Activated CD8-positive, alpha-beta memory T cell treated with anti-CD3 and anti-CD28 coated beads, Interleukin-2, amount 50 U/mL, for 1 hour (primary cell): ENCODE measurements at regions not wholly inside any gene's neighbourhood (a gene's known extent, or its start where the extent isn't known, plus 50 kb on each side); places are given as distances from the start of the nearest gene placed in this dataset.
"Not testable (repeated sequence)": the region's sequence is repeated elsewhere in the genome, so short reads cannot be mapped to it uniquely, and the experiment has no call there.

ENCODE experiments used
- DNase-seq: peaks from one replicate; pipeline ENCODE4 v3.0.0-alpha.2; 2020; ENCODE audit errors: extremely low read depth

DNA sequence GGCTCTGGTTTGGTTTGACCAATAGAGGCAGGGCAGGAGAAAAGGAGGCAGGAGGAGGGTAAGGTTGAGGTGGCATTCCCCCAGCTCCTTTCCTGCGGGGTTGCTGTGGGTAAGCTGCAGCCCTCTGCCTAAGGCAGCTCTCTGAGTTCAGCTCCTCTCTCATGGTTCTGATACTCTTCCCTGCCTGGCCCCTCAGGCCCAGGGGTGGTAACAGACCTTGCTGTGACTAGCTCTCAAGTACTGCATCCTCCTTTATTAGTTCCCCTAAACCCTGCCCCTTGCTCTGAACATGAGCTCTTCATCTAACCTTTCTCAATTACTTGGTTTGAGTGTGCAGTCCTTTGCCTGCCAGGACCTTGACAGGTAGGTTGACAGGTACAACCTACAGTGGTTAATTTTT is 205.5 kb downstream of the SLC4A3 start:
- no peak for DNase-seq

DNA sequence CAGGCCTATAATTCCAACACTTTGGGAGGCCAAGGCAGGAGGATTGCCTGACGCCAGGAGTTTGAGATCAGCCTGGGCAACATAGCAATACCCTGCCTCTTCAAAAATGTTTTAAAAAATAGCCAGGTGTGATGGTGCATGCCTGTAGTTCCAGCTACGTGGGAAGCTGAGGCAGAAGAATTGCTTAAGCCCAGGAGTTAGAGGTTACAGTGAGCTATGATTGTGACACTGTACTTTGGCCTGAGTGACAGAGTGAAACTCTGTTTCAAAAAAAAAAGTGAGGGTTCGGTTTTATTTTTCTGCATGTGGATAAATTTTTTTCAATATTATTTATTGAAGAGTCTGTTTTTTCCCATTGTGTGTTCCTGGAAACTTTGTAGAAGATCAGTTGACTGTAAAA is 208.1 kb downstream of the SLC4A3 start:
- DNase-seq: no peak

DNA sequence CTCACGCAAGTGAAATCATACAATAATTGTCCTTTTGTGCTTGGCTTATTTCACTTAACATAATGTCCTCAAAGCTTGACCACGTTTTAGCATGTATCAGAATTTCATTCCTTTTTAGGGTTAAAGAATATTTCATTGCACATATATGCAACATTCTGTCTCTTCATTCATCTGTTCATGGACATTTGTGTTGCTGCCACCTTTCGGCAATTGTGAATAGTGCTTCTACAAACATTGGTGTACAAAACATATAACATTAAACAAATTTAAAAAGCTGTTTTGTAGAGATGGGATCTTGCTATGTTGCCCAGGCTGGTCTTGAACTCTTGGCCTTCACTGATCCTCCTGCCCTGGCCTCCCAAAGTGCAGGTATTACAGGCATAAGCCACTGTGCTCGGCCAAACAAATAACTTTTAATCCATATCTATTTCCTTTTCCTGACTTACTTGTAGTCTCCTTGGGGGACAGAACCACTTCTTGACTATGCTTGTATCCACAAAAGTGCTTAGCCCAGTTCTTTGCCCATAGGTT is 209.3 kb downstream of the SLC4A3 start:
- DNase-seq: no peak

DNA sequence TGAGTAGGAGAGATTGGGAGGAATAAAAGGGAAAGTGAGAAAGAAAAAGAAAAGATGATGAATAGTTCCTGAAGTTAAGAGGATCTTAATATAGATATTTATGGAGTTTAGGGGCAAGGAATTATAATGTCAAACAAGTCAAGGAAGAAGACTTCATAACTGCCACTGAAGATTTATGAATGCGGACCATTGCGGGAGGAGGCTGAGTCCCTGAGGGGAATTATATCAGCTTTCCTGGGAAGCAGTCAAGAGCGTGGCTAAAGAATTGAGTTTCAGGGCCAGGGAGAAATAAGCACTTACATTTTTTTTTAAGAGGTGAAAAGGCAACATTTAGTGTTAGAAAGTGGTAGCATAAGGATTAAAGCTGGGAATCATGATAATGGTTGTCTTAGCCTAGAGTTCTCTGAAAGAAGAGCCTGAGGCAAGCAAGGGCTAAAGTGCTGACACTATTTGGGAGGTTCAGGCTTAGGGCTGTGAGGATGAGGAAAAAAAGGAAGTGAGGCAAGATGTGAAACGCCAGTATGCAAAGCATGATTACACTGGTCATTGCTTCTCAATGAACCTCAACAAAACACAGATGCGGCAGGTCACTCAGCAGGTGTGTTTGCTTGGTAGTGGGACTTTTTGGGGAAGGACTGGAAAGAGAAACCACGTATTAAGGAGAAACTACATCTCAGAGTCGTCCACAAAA is 217.1 kb downstream of the SLC4A3 start:
- no peak for DNase-seq

DNA sequence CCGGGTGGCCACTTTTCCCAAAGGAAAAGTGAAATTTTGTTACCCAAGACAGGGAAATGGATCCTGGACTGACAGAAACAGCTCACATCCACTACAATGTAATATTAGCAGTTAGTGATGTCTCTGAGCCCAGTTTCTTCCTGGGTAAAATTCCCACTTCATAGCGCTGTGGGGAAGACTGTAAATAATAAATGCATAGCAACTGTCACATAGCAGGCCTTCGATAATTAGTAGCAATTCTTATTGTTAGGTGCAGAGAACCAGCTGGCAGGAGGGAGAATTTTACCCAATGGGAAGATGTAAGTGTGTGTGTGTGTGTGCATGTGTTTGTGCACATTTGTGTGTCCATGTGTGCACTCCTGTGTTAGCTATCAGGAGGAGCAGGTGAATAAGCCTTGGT is 221.5 kb downstream of the SLC4A3 start:
- no peak for DNase-seq

DNA sequence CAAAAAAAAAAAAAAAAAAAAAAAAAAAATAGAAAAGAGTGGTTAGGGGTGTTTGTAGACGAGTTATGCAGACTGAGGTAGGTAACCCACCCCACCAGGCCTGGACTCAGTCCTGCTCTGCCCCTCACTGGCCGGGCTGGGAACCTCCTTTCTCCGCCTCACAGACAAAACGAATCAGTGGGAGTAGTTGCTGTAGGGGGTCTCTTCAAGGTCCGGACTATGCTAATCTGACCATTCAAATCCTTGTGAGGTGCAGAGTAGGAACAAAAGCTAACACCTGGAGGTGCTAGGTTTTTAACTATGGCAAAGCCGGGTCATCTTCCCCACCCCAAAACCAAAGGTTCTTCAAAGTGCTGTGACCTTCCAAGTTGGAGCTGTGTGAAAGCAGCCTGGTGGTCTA is 223.7 kb downstream of the SLC4A3 start:
- no peak for DNase-seq

DNA sequence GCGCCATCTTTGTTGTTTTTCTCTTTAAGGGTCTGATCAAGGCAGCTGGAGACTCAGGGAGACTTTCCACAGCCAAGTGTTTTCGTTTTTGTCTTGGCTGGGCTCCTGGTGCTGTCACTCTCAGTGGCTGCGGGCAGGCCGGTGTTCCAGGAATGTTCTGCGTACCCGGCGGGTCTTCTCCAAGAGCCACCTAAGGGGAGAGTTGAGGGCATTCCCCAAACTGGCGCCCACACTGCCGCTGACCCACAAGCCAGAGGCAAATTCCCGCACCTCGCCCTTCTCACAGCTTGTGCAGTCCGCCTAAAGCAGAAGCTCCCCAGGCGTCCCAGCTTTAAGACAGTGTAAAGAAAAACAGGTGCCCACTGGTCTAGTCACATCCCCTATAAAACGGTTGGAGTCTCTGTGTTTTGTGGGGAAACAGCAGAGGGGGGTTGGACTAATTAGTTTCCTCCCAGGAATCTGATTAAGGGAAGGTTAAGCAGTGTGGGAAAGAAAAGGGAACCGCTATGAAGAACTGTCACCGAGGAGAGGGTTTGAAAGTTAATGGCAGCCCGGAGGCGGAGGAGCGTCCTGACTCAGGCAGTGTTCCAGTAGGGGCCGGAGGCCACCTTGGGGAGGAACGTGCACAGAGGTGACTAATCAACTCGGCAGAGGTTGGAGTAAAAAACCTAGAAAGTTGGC is 224.5 kb downstream of the SLC4A3 start:
- DNase-seq: no peak

DNA sequence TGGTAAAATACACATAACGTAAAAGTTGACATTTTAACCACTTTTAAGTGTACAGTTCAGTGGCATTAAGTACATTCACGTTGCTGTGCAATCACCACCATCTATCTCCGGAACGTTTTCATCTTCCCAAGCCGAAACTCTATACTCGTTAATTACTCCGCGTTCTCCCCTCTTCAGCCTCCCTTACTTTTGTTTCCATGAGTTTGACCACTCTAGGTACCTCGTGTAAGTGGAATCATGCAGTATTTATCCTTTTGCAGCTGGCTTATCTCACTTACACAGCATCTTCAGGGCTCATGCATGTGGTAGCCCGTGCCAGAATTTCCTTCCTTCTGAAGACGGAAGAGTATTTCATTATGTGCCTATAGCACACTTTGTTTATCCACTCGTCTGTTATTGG is 225.2 kb downstream of the SLC4A3 start:
- no peak for DNase-seq

DNA sequence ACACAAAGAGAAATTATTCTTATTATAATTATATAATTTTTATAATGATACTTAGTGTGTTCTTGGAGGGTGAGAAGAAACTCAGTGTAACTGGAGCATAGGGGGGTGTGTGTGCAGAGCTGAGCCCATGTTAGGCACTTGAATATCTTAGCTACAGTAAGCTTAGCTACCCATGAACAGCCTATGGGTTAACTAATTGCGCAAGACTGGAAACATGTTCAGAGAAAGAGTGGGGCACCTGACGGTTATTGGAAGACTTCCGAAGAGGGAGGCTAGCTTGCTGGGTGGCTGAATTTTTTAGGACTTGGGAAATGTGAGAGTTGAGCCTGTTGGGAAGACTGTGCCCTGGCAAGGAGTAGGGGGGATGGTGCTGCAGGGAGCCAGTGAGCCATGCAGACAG is 229.2 kb downstream of the SLC4A3 start:
- DNase-seq: no peak

DNA sequence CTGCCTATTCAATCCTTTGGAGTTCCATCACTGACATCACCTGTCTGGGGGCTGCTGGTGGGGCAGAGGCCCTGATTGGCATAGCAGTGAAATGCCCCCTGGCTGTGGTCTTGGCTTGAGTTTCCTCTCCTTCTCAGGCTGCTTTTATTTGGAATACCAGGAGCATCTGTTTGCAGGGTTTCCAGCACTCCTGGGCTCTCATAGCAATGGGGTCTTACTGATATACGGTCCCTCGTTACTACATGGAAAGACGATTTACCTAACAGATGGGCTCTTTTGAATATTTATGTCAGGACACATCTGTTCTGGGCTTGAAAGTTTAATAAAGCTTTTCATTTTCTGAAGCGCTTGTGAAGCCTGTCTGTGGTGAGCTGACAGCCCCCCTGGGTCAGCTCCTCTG is 230.3 kb downstream of the SLC4A3 start:
- no peak for DNase-seq

DNA sequence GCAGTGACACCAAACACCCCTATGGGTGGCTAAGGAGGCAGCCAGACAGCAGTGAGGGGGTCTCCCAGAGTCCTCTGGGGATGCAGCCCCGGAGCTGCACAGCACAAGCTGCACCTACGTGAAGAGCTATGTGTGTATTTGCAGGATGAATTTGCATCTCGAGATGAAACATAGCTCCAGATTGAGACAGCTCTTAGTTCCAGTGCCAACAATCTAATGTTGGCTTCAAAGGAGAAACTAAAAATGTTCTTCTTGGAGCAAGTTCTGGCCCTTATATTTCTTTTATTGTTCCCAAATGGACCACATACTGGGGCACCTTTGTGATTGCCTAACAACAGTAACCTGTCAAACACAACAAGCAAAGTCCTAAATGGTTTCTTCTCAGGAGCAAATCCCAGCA is 233.9 kb downstream of the SLC4A3 start:
- DNase-seq: no peak

DNA sequence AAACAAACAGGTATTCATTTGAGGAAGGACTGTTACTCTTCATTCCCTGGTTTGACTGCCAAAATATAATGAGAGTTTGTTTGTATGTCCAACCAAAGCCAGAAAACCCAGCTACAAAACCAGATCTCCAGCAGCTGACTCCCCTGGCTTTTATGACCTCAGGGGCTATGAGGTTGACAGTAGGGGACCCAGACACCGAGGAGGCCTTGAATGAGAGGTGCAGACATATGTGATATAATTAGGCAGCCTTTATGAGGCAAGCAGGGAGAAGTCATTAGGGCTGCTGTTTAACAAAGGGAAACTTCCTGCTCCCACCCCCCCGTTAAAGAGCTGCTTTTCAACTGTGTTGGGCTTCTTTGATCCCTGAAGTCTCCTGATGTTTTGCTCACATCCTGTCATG is 236.7 kb downstream of the SLC4A3 start:
- no peak for DNase-seq

DNA sequence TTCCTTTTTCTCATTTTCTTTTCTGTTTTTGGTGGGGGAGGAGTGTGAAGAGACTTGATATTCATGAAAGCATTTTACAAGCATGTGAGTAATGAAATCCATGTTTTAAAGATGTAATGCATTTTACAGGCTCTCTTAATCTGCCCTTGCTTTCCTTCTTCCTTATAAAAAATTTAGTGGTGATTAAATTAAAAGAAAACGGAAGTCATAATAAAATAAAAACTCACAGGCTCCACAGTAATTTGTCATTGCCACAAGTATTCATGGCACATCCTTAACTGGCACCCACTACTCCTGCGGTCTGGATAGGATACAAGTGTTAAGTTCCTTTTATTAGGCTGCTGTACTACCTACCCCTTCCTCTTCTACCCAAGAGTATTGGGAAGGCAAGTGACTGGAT is 241.2 kb downstream of the SLC4A3 start:
- no peak for DNase-seq

DNA sequence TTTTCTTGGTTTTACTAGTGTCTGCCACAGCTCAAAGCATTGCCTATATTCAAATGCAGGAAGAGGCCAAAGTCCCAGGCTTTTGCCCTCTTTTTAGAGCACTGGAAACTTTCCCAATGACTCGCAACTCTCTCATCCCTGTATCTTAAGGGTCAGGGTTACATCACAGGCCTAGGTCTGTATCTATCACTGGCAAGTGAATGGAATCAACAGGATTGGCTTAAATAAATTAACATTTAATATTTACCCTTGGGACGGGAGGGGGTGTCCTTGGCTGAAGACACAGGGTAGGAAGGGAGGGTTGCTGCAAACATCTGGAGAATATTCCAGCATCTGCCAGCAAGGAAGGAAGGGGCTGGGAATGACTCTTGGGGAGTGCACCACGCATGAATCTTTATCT is 242.6 kb downstream of the SLC4A3 start:
- no peak for DNase-seq

DNA sequence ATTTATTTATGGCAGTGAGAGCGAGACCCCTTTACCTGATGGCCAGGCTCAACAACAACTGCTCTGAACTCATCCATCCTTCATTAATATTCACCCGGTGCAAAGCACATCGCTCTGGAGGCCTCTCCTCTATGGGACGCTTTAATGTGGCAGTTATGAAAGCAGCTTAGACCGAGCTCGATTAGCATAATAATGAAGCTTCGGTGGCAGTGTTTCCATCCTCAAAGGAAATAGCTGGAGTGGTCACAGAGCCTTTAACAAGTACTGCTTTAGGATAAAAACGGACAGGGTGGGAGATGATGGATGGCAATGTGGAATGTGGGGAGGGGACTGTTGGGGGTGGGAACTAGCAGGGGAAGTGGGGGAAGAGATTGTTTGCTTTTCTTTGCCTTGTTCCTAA is 243.9 kb downstream of the SLC4A3 start:
- DNase-seq: no peak

DNA sequence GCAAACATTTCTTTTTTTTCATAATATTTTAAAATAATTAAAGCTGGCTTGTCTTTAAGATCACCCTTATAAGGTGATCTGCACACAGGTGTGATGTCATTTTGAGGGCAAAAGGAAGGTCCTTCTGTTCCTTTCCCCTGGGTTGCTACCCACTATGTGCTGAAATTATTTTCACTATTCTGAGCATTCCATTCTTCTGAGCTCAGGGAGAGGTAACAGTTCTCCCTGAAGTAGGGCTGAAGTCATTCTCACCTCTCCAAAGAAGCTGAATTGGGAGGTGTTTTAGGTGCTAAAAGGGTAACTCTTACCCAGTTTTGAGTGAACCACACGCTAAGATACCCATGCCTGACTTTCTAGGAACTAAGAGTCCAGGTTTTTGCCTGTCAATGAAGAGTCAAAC is 247.6 kb downstream of the SLC4A3 start:
- no peak for DNase-seq

DNA sequence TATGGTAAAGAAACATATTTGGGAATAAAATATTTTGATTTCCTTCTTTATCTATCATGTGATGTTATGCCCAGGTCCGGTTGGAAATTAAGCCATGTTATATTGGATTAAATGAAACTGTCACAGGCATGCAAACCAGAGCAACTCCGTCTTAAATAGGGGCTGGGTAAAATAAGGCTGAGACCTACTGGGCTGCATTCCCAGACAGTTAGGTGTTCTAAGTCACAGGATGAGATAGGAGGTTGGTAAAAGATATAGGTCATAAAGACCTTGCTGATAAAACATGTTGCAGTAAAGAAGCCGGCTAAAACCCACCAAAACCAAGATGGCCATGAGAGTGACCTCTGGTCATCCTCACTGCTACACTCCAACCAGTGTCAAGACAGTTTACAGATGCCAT is 248.6 kb downstream of the SLC4A3 start:
- not testable (repeated sequence) for DNase-seq

DNA sequence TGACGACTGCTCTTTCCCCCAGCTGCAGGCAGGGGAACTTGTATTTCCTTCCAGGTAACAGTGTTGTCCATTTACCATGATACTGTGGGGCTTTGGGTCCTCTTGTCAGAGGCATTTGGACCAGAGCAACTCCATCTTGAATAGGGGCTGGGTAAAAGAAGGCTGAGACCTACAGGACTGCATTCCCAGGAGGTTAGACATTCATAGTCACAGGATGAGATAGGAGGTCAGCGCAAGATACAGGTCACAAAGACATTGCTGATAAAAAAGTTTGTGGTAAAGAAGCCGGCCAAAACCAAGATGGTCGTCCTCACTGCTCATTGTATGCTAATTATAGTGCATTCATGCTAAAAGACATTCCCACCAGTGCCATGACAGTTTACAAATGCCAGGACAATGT is 249.5 kb downstream of the SLC4A3 start:
- DNase-seq: no peak

DNA sequence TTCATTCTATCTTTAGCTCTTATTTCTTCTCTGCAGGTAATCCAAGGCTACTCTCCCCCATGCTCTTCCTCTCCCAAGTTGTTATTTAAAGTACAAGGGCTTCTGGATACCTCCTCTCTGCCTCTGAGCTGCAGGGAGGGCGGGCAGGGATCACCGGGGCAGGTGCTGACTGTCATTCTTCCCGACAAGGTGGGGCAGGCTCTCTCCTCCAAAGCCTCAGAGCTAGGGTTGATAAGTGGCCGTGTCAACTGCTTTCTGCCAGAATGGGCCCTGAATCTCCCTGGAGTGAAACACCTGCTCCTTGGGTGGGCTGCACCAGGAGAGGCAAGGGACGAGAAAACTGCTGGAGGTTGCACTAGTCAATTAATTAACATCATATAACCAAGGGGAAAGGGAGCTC is 250.3 kb downstream of the SLC4A3 start:
- no peak for DNase-seq

DNA sequence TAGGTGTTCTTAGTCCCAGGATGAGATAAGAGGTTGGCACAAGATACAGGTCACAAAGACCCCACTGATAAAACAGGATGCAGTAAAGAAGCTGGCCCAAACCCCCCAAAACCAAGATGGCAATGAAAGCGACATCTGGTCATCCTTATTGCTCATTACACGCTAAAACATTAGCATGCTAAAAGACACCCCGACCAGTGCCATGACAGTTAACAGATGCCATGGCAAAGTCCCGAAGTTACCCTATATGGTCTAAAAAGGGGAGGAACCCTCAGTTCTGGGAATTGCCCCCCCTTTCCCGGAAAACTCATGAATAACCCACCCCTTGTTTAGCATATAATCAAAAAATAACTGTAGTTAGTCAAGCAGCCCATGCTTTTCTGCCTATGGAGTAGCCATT is 251.1 kb downstream of the SLC4A3 start:
- DNase-seq: no peak

DNA sequence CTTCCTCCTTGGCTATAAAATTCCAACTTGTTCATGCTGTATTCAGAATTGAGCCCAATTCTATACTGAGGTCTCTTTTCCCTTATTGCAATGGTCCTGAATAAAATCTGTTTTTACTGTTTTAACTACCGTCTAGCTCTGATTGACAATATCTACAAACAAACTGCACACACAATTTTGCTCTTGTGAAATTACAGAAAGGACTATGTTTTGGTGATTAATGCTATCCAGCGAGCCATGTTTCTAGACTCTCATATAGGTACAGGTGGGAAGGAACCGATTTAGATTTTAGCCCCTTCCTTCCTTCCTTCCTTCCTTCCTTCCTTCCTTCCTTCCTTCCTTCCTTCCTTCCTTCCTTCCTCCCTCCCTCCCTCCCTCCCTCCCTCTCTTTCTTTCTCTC is 254.4 kb downstream of the SLC4A3 start:
- no peak for DNase-seq

DNA sequence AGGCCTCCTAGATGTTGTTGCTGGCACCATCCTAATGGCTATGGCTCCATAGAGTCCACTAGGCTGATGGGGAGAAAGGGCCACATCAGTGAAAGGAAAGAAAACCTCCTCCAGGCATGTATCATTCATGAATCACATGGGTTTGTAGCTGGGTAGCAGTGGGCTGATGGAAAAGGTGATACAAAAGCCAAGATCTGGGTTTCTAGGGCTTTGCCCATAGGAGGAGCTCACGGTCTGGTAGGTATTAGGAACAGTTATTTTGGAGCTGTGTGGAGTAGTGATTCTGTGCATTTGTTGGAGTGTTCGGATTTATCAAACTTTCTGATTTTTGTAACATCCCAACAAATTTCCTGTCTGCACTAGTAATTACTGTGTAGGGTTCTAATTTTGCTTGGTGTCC is 259.2 kb downstream of the SLC4A3 start:
- no peak for DNase-seq

DNA sequence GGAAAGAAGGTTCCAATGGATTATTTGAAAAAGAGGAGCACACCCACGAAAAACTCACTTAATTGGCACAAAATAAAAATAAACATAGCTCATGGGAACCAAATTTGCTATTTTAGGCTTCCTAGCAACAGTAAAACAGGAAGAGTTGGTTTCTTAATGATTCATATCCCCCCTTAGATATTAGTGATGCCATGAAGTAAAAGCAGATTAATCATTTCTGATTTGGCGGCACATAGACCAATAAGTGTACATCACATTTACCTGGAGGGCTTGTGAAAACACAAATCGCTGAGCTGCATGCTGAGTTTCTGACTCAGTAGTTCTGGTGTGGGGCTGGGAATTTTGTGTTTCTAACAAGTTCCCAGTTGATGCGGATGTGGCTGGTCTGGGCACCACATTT is 260.4 kb downstream of the SLC4A3 start:
- DNase-seq: no peak

DNA sequence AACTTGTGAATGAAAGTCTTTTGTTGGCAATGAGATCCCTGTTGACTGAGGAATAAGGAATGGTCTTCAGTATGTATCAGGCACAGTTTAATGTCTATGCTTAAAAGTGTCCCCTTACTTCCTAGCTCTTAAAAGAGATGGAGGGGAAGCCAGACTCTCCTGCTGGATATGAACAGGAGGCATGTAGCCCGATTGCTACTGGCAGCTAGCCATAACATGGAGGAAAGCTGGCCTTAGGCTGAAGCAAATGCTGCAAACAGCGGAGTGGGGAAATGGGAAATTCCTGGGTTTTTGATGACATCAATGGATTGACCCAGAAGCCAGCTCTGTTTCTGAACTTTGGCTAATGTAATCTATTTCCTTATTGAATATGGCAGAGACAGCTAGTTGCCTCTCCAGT is 266.1 kb downstream of the SLC4A3 start:
- DNase-seq: no peak
